DMS153 (cell line): ENCODE measurements at regions not wholly inside any gene's neighbourhood (a gene's known extent, or its start where the extent isn't known, plus 50 kb on each side); places are given as distances from the start of the nearest gene placed in this dataset.

Experiments
- DNase-seq: peaks from one replicate; lab custom pipeline; 2025; lab: John Stamatoyannopoulos, UW

GRCh38 chr7:25859412-25860274, 292.4 kb upstream of the NFE2L3 start:
- no peak for DNase-seq

- DNase-seq, result peak; percentile 52
These were observed 291.5 kb upstream of the NFE2L3 start for GRCh38 chr7:25860275-25861163.

GRCh38 chr7:25861164-25861496, 290.9 kb upstream of the NFE2L3 start:
- DNase-seq, result no peak

- no peak for DNase-seq
These were observed 290.3 kb upstream of the NFE2L3 start for GRCh38 chr7:25861601-25862260.

- peak; percentile 100 for DNase-seq
These were observed 289.6 kb upstream of the NFE2L3 start for GRCh38 chr7:25862261-25863004.

GRCh38 chr7:25863005-25863728, 288.8 kb upstream of the NFE2L3 start:
- no peak for DNase-seq

GRCh38 chr7:25863729-25864110, 288.3 kb upstream of the NFE2L3 start:
- no peak for DNase-seq

- no peak for DNase-seq
These were observed 287.5 kb upstream of the NFE2L3 start for GRCh38 chr7:25864511-25864910.

- no peak for DNase-seq
These were observed 286.9 kb upstream of the NFE2L3 start for GRCh38 chr7:25864943-25865751.

GRCh38 chr7:25868509-25868908, 283.5 kb upstream of the NFE2L3 start:
- DNase-seq, result no peak

- no peak for DNase-seq
These were observed 281.4 kb upstream of the NFE2L3 start for GRCh38 chr7:25870574-25870973.

- DNase-seq, result no peak
These were observed 275.9 kb upstream of the NFE2L3 start for GRCh38 chr7:25876092-25876491.

- DNase-seq, result no peak
These were observed 273.9 kb upstream of the NFE2L3 start for GRCh38 chr7:25877802-25878789.

GRCh38 chr7:25879799-25880198, 272.2 kb upstream of the NFE2L3 start:
- no peak for DNase-seq

- DNase-seq, result no peak
These were observed 270.5 kb upstream of the NFE2L3 start for GRCh38 chr7:25881317-25882037.

GRCh38 chr7:25882151-25882773, 269.7 kb upstream of the NFE2L3 start:
- no peak for DNase-seq

- DNase-seq, result no peak
These were observed 267.7 kb upstream of the NFE2L3 start for GRCh38 chr7:25884265-25884828.
